Gastroesophageal sphincter (tissue), 3 donors: ENCODE measurements at regions not wholly inside any gene's neighbourhood (a gene's known extent, or its start where the extent isn't known, plus 50 kb on each side); places are given as distances from the start of the nearest gene placed in this dataset.

ENCODE experiments used
- EP300 ChIP-seq: sonication (generic); formaldehyde crosslinking; IDR thresholded peaks from one replicate; pipeline ENCODE4 v1.6.1; 2017; ENCODE audit warnings: antibody characterized with exemption, mild to moderate bottlenecking
- POLR2A ChIP-seq, 2 donors: fragments of 450-650 bp; IDR thresholded peaks; one replicate each; pipeline ENCODE4 v1.6.1; 2017; ENCODE audit warnings: antibody characterized with exemption in 2 of 2, mild to moderate bottlenecking in 2 of 2, moderate library complexity in 1 of 2
- TF ChIP-seq, protein P1 (sequence below), 4 experiments: fragments of 200-600 bp in 2 of 4; fragments of 450-650 bp in 2 of 4; sonication (generic) in 1 of 4; IDR thresholded peaks; one replicate each; pipeline ENCODE4 v1.5.1; 2017 to 2019; ENCODE audit warnings: antibody characterized with exemption in 4 of 4, mild to moderate bottlenecking in 2 of 4, moderate library complexity in 2 of 4

DNA sequence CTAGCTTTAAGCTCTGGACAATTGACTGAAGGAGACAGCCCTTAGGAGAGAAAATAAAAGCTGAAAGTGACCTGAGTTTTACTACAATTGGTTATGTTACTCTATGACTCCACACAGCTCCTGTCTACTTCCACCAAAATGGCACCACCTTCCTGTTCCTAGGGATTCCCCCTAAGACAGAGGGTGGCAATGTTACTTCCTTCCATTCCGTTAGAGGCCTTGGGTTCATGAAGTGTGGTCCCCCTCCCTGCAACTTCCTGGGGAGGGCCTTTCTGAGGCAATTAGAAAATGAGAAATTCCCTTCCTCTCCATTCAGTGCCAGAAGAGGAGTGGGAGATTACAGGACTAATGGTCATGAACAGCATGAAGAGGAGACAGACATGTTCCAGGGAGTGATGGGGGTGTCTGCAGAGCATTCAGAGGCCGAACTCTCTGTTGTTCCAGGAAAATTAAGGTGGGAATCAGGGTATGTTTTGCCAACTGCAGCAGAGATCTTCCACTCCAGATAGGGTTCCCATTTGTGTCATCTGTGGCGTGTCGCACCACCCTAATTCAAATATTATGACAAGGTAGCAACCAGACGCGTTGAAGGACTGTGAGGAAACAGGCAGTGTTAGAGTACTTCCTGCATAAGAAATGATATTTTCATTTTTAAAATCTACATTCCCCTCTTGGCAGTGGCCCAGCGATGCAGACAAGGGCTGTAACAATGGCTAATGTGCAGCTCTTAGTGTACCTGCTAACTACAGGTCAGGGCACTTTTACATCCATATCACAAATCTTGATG lies 53.1 kb upstream of the TRIM67 start:
- TF ChIP-seq POLR2A (IDR thresholded peaks at IDR 0.05): no peak
- TF ChIP-seq, protein P1, sequence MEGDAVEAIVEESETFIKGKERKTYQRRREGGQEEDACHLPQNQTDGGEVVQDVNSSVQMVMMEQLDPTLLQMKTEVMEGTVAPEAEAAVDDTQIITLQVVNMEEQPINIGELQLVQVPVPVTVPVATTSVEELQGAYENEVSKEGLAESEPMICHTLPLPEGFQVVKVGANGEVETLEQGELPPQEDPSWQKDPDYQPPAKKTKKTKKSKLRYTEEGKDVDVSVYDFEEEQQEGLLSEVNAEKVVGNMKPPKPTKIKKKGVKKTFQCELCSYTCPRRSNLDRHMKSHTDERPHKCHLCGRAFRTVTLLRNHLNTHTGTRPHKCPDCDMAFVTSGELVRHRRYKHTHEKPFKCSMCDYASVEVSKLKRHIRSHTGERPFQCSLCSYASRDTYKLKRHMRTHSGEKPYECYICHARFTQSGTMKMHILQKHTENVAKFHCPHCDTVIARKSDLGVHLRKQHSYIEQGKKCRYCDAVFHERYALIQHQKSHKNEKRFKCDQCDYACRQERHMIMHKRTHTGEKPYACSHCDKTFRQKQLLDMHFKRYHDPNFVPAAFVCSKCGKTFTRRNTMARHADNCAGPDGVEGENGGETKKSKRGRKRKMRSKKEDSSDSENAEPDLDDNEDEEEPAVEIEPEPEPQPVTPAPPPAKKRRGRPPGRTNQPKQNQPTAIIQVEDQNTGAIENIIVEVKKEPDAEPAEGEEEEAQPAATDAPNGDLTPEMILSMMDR (IDR thresholded peaks at IDR 0.05): no peak
- no peak for TF ChIP-seq EP300
